ENCODE measurements at regions not wholly inside any gene's neighbourhood (a gene's known extent, or its start where the extent isn't known, plus 50 kb on each side); places are given as distances from the start of the nearest gene placed in this dataset.

DNA sequence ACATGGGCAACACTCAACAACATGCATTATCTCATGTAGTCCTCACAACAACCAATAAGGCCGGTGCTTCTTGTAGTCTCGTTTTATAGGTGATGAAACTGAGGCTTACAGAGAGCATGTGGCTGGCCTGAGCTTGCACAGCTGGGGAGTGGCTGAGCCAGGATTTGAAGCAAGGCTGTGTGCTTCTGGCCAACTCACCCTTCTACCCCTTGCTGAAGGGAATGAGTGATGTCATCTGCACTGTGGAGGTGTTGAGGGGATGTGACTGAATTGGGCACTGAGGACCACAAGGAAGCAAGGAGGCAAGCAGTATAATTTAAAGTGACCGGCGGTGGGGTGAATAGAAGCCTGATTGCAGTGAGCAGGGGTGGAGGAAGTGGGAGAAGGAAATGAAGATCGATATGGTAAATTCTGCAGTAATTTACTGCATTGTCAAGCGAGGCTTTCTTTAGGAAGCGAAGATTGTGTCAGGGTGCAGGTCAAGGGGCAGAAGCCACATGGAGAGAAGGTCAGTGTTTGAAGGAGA is 62.3 kb downstream of the MINAR1 start:
- TF ChIP-seq, protein P1, sequence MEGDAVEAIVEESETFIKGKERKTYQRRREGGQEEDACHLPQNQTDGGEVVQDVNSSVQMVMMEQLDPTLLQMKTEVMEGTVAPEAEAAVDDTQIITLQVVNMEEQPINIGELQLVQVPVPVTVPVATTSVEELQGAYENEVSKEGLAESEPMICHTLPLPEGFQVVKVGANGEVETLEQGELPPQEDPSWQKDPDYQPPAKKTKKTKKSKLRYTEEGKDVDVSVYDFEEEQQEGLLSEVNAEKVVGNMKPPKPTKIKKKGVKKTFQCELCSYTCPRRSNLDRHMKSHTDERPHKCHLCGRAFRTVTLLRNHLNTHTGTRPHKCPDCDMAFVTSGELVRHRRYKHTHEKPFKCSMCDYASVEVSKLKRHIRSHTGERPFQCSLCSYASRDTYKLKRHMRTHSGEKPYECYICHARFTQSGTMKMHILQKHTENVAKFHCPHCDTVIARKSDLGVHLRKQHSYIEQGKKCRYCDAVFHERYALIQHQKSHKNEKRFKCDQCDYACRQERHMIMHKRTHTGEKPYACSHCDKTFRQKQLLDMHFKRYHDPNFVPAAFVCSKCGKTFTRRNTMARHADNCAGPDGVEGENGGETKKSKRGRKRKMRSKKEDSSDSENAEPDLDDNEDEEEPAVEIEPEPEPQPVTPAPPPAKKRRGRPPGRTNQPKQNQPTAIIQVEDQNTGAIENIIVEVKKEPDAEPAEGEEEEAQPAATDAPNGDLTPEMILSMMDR (IDR thresholded peaks at IDR 0.05): no peak
- TF ChIP-seq POLR2A (IDR thresholded peaks at IDR 0.05): no peak

All from uterus (tissue), 2 donors.